GM12878 (cell line): ENCODE measurements at regions not wholly inside any gene's neighbourhood (a gene's known extent, or its start where the extent isn't known, plus 50 kb on each side); places are given as distances from the start of the nearest gene placed in this dataset.

ENCODE experiments used
- ATAC-seq: fragments of 200-7000 bp; cut with Tn5 transposase; 3 replicates; pipeline ENCODE4 v1.9.1; 2020; ENCODE audit warnings: mild to moderate bottlenecking, moderate library complexity
- BruUV-seq: library from RNA; stranded (reverse); fragments of 400-500 nt; replicated peaks from 2 replicates; lab custom pipeline; 2021; lab: Mats Ljungman, UMichigan
- CTCF ChIA-PET: fragments of 300-600 bp; sonication (Branson Sonifier 250); formaldehyde crosslinking; extraction: SDS; loops from one replicate; lab custom pipeline; 2021; ENCODE audit warnings: inconsistent platforms; lab: Yijun Ruan, JAX
- POLR2A ChIA-PET: fragments of 350-600 bp; formaldehyde crosslinking; extraction: SDS; loops from one replicate; lab custom pipeline; 2021; ENCODE audit warnings: inconsistent platforms; lab: Charles Lee
- RAD21 ChIA-PET: fragments of 300-600 bp; sonication (Branson Sonifier 250); formaldehyde crosslinking; loops from one replicate; lab custom pipeline; 2023; ENCODE audit warnings: antibody characterized with exemption; ENCODE audit not compliant: unreplicated experiment; lab: Charles Lee
- SMC1A ChIA-PET: fragments of 300-600 bp; sonication (Branson Sonifier 250); formaldehyde crosslinking; loops from one replicate; lab custom pipeline; 2023; ENCODE audit not compliant: unreplicated experiment, uncharacterized antibody; lab: Charles Lee
- DNase-seq: peaks from one replicate; pipeline ENCODE4 v3.0.0-alpha.2; 2011; ENCODE audit warnings: low read depth, low spot score
- FAIRE-seq: peaks from 3 replicates; lab custom pipeline; 2011; peaks lifted over from hg19 to GRCh38; lab: Jason Lieb, UNC
- H2AFZ ChIP-seq: 2 replicates; pipeline ENCODE4 v1.6.0; 2011; ENCODE audit warnings: low read depth, low read length, control low read depth; ENCODE audit not compliant: control insufficient read depth
- H3K27ac ChIP-seq: 2 replicates; pipeline ENCODE4 v1.5.1; 2011; ENCODE audit warnings: control low read depth; ENCODE audit not compliant: control insufficient read depth, insufficient read depth
- H3K27me3 ChIP-seq, 2 experiments: replicated peaks in 1 of 2; 2 replicates each; pipeline versions ENCODE4 v1.6.0 to v1.6.1; 2011; ENCODE audit warnings: low read length in 1 of 2; ENCODE audit not compliant: control insufficient read depth in 2 of 2, insufficient read depth in 2 of 2
- H3K36me3 ChIP-seq, 2 experiments: 2 replicates each; pipeline ENCODE4 v1.5.1; 2011; ENCODE audit warnings: low read length in 1 of 2; ENCODE audit not compliant: control insufficient read depth in 2 of 2, insufficient read depth in 2 of 2
- H3K4me1 ChIP-seq: 2 replicates; pipeline ENCODE4 v1.6.1; 2011; ENCODE audit warnings: mild to moderate bottlenecking, low read length, moderate library complexity, mixed read lengths; ENCODE audit not compliant: control insufficient read depth, insufficient read depth
- H3K4me2 ChIP-seq: 2 replicates; pipeline ENCODE4 v1.6.0; 2011; ENCODE audit warnings: control low read depth; ENCODE audit not compliant: control insufficient read depth, insufficient read depth
- H3K4me3 ChIP-seq: fragments of 200-600 bp; sonication (generic); 2 replicates; pipeline ENCODE4 v1.5.1; 2016
- H3K79me2 ChIP-seq: 2 replicates; pipeline ENCODE4 v1.6.0; 2011; ENCODE audit warnings: low read length; ENCODE audit not compliant: control insufficient read depth, insufficient read depth
- H3K9ac ChIP-seq: 2 replicates; pipeline ENCODE4 v1.8.0; 2011; ENCODE audit warnings: low read length, control low read depth, mixed read lengths; ENCODE audit not compliant: control insufficient read depth, insufficient read depth
- H3K9me3 ChIP-seq: replicated peaks from 3 replicates; pipeline ENCODE4 v1.5.1; 2011; ENCODE audit warnings: mild to moderate bottlenecking, low read length; ENCODE audit not compliant: control insufficient read depth, insufficient read depth
- H4K20me1 ChIP-seq: 2 replicates; pipeline ENCODE4 v1.6.0; 2011; ENCODE audit not compliant: control insufficient read depth, insufficient read depth
- EGR1 ChIP-seq, 2 experiments: IDR thresholded peaks; 1 replicate in 1 of 2; 2 replicates in 1 of 2; pipeline ENCODE4 v1.6.1; 2011 to 2012; ENCODE audit warnings: low read depth in 2 of 2, low read length in 2 of 2, borderline replicate concordance in 1 of 2, mild to moderate bottlenecking in 1 of 2, moderate library complexity in 1 of 2
- PAX5 ChIP-seq: IDR thresholded peaks from 2 replicates; pipeline ENCODE4 v1.6.1; 2011; ENCODE audit warnings: low read depth, low read length, borderline replicate concordance
- STAT1 ChIP-seq: fragments of 450-650 bp; conservative IDR thresholded peaks from 2 replicates; pipeline ENCODE4 v1.6.1; 2014; ENCODE audit warnings: antibody characterized with exemption, mild to moderate bottlenecking
- ZNF217 ChIP-seq: fragments of 450-650 bp; IDR thresholded peaks from 2 replicates; pipeline ENCODE4 v1.6.1; 2017; ENCODE audit warnings: antibody characterized with exemption, mild to moderate bottlenecking
- WGBS: methylation state at CpG from one replicate; pipeline ENCODE4 v1.1.6; 2016; ENCODE audit warnings: low lambda C conversion rate; ENCODE audit not compliant: insufficient replicate concordance, insufficient coverage; ENCODE audit errors: missing lambda C conversion rate; 5-methylcytosine and 5-hydroxymethylcytosine counted together
- in situ Hi-C: fragments of 300-500 bp; cut with MboI; formaldehyde crosslinking; loops from 9 replicates; pipeline ENCODE4 v1.14.3; 2018; ENCODE audit warnings: mixed read lengths
- intact Hi-C: fragments of 100-400 bp; cut with micrococcal nuclease; formaldehyde crosslinking; loops from one replicate; pipeline ENCODE4 v1.14.2; 2022; ENCODE audit not compliant: unreplicated experiment

GRCh38 chr6:1525364-1526038 is 84.2 kb upstream of the FOXC1 start:
- SMC1A ChIA-PET, result no interaction called here
- no peak overlapping the region for H3K4me3 ChIP-seq
- POLR2A ChIA-PET, result interaction anchor here (0.6 kb wide), 2 partner anchors 37 to 47 kb away, joined by 3 to 4 read pairs; no protein-coding TSS in a partner anchor
- TF ChIP-seq ZNF217, result no peak
- no peak for TF ChIP-seq EGR1 (IDR thresholded peaks at IDR 0.05; ENCODE audit: borderline replicate concordance in 1 of 2, low read depth in 2 of 2, low read length in 2 of 2)
- RAD21 ChIA-PET, result interaction anchor here (1.2 kb wide), 1 partner anchor 26 kb away, joined by 3 read pairs; no protein-coding TSS in a partner anchor
- no peak for ATAC-seq
- no peak for FAIRE-seq
- CTCF ChIA-PET, result interaction anchor here (0.6 to 2.7 kb wide), 5 partner anchors 16 to 671 kb away, joined by 3 to 11 read pairs (median 4); no protein-coding TSS in a partner anchor
- in situ Hi-C loops, result no loop called here
- intact Hi-C loops, result no loop called here
- no peak overlapping the region for H3K4me2 ChIP-seq
- peaks cover 7% of the 10 kb centered on the region for H3K4me1 ChIP-seq
- H4K20me1 ChIP-seq, result no peaks in the 10 kb centered on the region
- DNase-seq, result no peak
- BruUV-seq, result no TSS peak
- H2AFZ ChIP-seq, result no peak overlapping the region
- H3K9ac ChIP-seq, result no peak overlapping the region
- H3K27ac ChIP-seq, result no peak overlapping the region
- 0 out of 4 replicates have a peak, but pooled peaks cover 0 to 2% of the 10 kb centered on the region in 2 experiments for H3K27me3 ChIP-seq
- H3K36me3 ChIP-seq, result no peaks in the 10 kb centered on the region
- H3K9me3 ChIP-seq, result no peaks in the 10 kb centered on the region
- 57% methylated on average over 14 of the region's 14 CpGs for WGBS
- H3K79me2 ChIP-seq, result no peaks in the 10 kb centered on the region

GRCh38 chr6:1526398-1527072 is 83.2 kb upstream of the FOXC1 start:
- no TSS peak for BruUV-seq
- RAD21 ChIA-PET, result no interaction called here
- no peaks in the 10 kb centered on the region for H3K9me3 ChIP-seq
- in situ Hi-C loops, result no loop called here
- DNase-seq (no peak), ATAC-seq (no peak), FAIRE-seq (no peak)
- SMC1A ChIA-PET, result interaction anchor here (1.6 kb wide), 1 partner anchor 36 kb away, joined by 5 read pairs; no protein-coding TSS in a partner anchor
- no peak overlapping the region for H3K9ac ChIP-seq
- no peaks in the 10 kb centered on the region for H3K79me2 ChIP-seq
- POLR2A ChIA-PET, result no interaction called here
- TF ChIP-seq EGR1 (IDR thresholded peaks at IDR 0.05; ENCODE audit: borderline replicate concordance in 1 of 2, low read depth in 2 of 2, low read length in 2 of 2) (no peak), STAT1 (no peak), PAX5 (no peak)
- intact Hi-C loops, result no loop called here
- H2AFZ ChIP-seq, result no peak overlapping the region
- H4K20me1 ChIP-seq, result no peaks in the 10 kb centered on the region
- no peak overlapping the region for H3K4me2 ChIP-seq
- 34% methylated on average over 12 of the region's 12 CpGs for WGBS
- no peaks in the 10 kb centered on the region for H3K36me3 ChIP-seq
- H3K4me3 ChIP-seq, result no peak overlapping the region
- no peak overlapping the region for H3K27ac ChIP-seq
- 0 out of 4 replicates have a peak, but pooled peaks cover 0 to 2% of the 10 kb centered on the region in 2 experiments for H3K27me3 ChIP-seq
- CTCF ChIA-PET, result interaction anchor here (2.7 kb wide), 1 partner anchor 26 kb away, joined by 14 read pairs; no protein-coding TSS in a partner anchor
- H3K4me1 ChIP-seq, result peaks cover 7% of the 10 kb centered on the region
